ENCODE measurements at regions not wholly inside any gene's neighbourhood (a gene's known extent, or its start where the extent isn't known, plus 50 kb on each side); places are given as distances from the start of the nearest gene placed in this dataset.

- no TSS peak for BruUV-seq (replicated peaks)
- intact Hi-C loops (cut with micrococcal nuclease): no loop called here
These were observed 476.9 kb upstream of the TBL1XR1 start for GRCh38 chr3:177674186-177674585.

GRCh38 chr3:177676148-177676547 is 478.9 kb upstream of the TBL1XR1 start:
- intact Hi-C loops (cut with micrococcal nuclease): no loop called here
- ChIA-PET POLR2A (no interaction called here), CTCF (interaction anchor here (0.7 kb wide), 1 partner anchor 16 kb away, joined by 3 read pairs; no protein-coding TSS in a partner anchor)
- H3K9me3 Mint-ChIP-seq (ENCODE audit: unreplicated experiment): no peaks in the 10 kb centered on the region
- no peak for TF ChIP-seq CTCF (IDR thresholded peaks at IDR 0.05; ENCODE audit: unreplicated experiment)
- peaks cover 18% of the 10 kb centered on the region for H3K4me1 Mint-ChIP-seq (ENCODE audit: insufficient read depth, unreplicated experiment)
- no peaks in the 10 kb centered on the region for H3K27me3 Mint-ChIP-seq (ENCODE audit: insufficient read depth, unreplicated experiment)
- no peak overlapping the region for H3K27ac Mint-ChIP-seq (ENCODE audit: low read depth, unreplicated experiment)
- no peak for DNase-seq (ENCODE audit: unreplicated experiment)
- H3K4me3 Mint-ChIP-seq (ENCODE audit: unreplicated experiment): no peak overlapping the region
- BruUV-seq (replicated peaks): no TSS peak
- H3K36me3 Mint-ChIP-seq (ENCODE audit: insufficient read depth, unreplicated experiment): no peaks in the 10 kb centered on the region

More at GRCh38 chr3:177674186-177674585, 476.9 kb upstream of the TBL1XR1 start:
- DNase-seq (ENCODE audit: unreplicated experiment): no peak
- Mint-ChIP-seq H3K27me3 (ENCODE audit: insufficient read depth, unreplicated experiment) (no peaks in the 10 kb centered on the region), H3K4me1 (ENCODE audit: insufficient read depth, unreplicated experiment) (peaks cover 12% of the 10 kb centered on the region), H3K4me3 (ENCODE audit: unreplicated experiment) (no peak overlapping the region), H3K27ac (ENCODE audit: low read depth, unreplicated experiment) (no peak overlapping the region), H3K9me3 (ENCODE audit: unreplicated experiment) (no peaks in the 10 kb centered on the region), H3K36me3 (ENCODE audit: insufficient read depth, unreplicated experiment) (no peaks in the 10 kb centered on the region)
- CTCF ChIA-PET: interaction anchor here (0.6 kb wide), 2 partner anchors 72 to 123 kb away, joined by 3 to 6 read pairs; no protein-coding TSS in a partner anchor
- TF ChIP-seq CTCF (IDR thresholded peaks at IDR 0.05; ENCODE audit: unreplicated experiment): no peak
- POLR2A ChIA-PET: no interaction called here

- H3K4me3 Mint-ChIP-seq (ENCODE audit: unreplicated experiment): no peak overlapping the region
- H3K4me1 Mint-ChIP-seq (ENCODE audit: insufficient read depth, unreplicated experiment): peaks cover 18% of the 10 kb centered on the region
- no peaks in the 10 kb centered on the region for H3K27me3 Mint-ChIP-seq (ENCODE audit: insufficient read depth, unreplicated experiment)
- no peak for DNase-seq (ENCODE audit: unreplicated experiment)
- ChIA-PET POLR2A (interaction anchor here (0.6 kb wide), 1 partner anchor 480 kb away, joined by 3 read pairs; the partner anchor contains the start of gene TBL1XR1), CTCF (no interaction called here)
- no peak for TF ChIP-seq CTCF (IDR thresholded peaks at IDR 0.05; ENCODE audit: unreplicated experiment)
- no TSS peak for BruUV-seq (replicated peaks)
- H3K9me3 Mint-ChIP-seq (ENCODE audit: unreplicated experiment): no peaks in the 10 kb centered on the region
- H3K36me3 Mint-ChIP-seq (ENCODE audit: insufficient read depth, unreplicated experiment): no peaks in the 10 kb centered on the region
- H3K27ac Mint-ChIP-seq (ENCODE audit: low read depth, unreplicated experiment): no peak overlapping the region
- intact Hi-C loops (cut with micrococcal nuclease): no loop called here
These were observed 479.8 kb upstream of the TBL1XR1 start for GRCh38 chr3:177676947-177677587.

GRCh38 chr3:177679568-177680471 is 482.5 kb upstream of the TBL1XR1 start:
- no peak for TF ChIP-seq CTCF (IDR thresholded peaks at IDR 0.05; ENCODE audit: unreplicated experiment)
- ChIA-PET POLR2A (interaction anchor here (0.7 to 1.7 kb wide), 3 partner anchors 9 to 60 kb away, joined by 3 to 4 read pairs (median 4); no protein-coding TSS in a partner anchor), CTCF (interaction anchor here (0.5 to 1.0 kb wide), 2 partner anchors 61 to 548 kb away, joined by 3 to 4 read pairs; no protein-coding TSS in a partner anchor)
- Mint-ChIP-seq H3K4me1 (ENCODE audit: insufficient read depth, unreplicated experiment) (peaks cover 6% of the 10 kb centered on the region), H3K9me3 (ENCODE audit: unreplicated experiment) (no peaks in the 10 kb centered on the region), H3K4me3 (ENCODE audit: unreplicated experiment) (no peak overlapping the region), H3K27me3 (ENCODE audit: insufficient read depth, unreplicated experiment) (no peaks in the 10 kb centered on the region), H3K36me3 (ENCODE audit: insufficient read depth, unreplicated experiment) (no peaks in the 10 kb centered on the region), H3K27ac (ENCODE audit: low read depth, unreplicated experiment) (no peak overlapping the region)
- intact Hi-C loops (cut with micrococcal nuclease): no loop called here
- DNase-seq (ENCODE audit: unreplicated experiment): peak; percentile 44
- no TSS peak for BruUV-seq (replicated peaks)
